H1 (cell line): ENCODE measurements at regions not wholly inside any gene's neighbourhood (a gene's known extent, or its start where the extent isn't known, plus 50 kb on each side); places are given as distances from the start of the nearest gene placed in this dataset.

Experiments
- CTCF ChIP-seq, 3 experiments: IDR thresholded peaks; 1 replicate in 2 of 3; 2 replicates in 1 of 3; pipeline versions ENCODE4 v1.5.1 to v1.6.1; 2011; ENCODE audit warnings: low read length in 3 of 3, mild to moderate bottlenecking in 3 of 3, inconsistent platforms in 2 of 3, low read depth in 1 of 3, moderate library complexity in 1 of 3; ENCODE audit not compliant: insufficient read depth in 1 of 3; ENCODE audit errors: control extremely low read depth in 1 of 3

DNA sequence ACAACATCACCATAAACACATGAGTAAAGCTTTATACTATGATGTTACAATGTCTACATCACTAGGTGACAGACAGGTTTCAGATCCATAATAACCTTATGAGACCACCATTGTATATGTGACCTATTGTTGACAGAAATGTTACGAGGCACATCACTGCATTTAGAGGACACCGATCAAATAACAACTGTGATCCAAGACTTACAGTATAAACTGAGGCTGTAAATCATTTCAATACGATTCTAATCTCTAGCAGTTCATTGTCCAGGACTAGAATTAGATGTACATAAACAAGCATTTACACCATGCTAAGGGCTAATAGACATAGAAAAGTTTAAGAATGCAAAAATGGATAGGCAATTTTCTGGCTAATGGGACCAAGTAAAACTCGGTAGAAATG is 491.9 kb upstream of the ROBO1 start (continued):
- TF ChIP-seq CTCF (IDR thresholded peaks at IDR 0.05; ENCODE audit: control extremely low read depth in 1 of 3, insufficient read depth in 1 of 3, low read depth in 1 of 3, low read length in 3 of 3), result no peak
